Nephron progenitor cell (in vitro differentiated cells): ENCODE measurements at regions not wholly inside any gene's neighbourhood (a gene's known extent, or its start where the extent isn't known, plus 50 kb on each side); places are given as distances from the start of the nearest gene placed in this dataset.

Source experiments
- DNase-seq: peaks from one replicate; pipeline ENCODE4 v3.0.0; 2021
- H3K27ac Mint-ChIP-seq: 2 replicates; pipeline ENCODE4 v1.8.0; 2021; ENCODE audit warnings: mild to moderate bottlenecking, moderate library complexity, mixed read lengths
- H3K27me3 Mint-ChIP-seq: 2 replicates; pipeline ENCODE4 v1.8.0; 2021; ENCODE audit warnings: mild to moderate bottlenecking, low read depth, mixed read lengths; ENCODE audit not compliant: poor library complexity
- H3K36me3 Mint-ChIP-seq: 2 replicates; pipeline ENCODE4 v1.8.0; 2021; ENCODE audit warnings: low read depth, mixed read lengths
- H3K4me1 Mint-ChIP-seq: 2 replicates; pipeline ENCODE4 v1.8.0; 2021; ENCODE audit warnings: mixed read lengths
- H3K4me3 Mint-ChIP-seq: 2 replicates; pipeline ENCODE4 v1.8.0; 2021; ENCODE audit warnings: mild to moderate bottlenecking, moderate library complexity, mixed read lengths
- H3K9me3 Mint-ChIP-seq: 2 replicates; pipeline ENCODE4 v1.8.0; 2021; ENCODE audit warnings: mild to moderate bottlenecking, moderate library complexity, mixed read lengths
- TF ChIP-seq, protein P1 (sequence below): fragments of 200-600 bp; sonication (generic); IDR thresholded peaks from 2 replicates; pipeline ENCODE4 v1.5.0; 2021; ENCODE audit warnings: antibody characterized with exemption

DNA sequence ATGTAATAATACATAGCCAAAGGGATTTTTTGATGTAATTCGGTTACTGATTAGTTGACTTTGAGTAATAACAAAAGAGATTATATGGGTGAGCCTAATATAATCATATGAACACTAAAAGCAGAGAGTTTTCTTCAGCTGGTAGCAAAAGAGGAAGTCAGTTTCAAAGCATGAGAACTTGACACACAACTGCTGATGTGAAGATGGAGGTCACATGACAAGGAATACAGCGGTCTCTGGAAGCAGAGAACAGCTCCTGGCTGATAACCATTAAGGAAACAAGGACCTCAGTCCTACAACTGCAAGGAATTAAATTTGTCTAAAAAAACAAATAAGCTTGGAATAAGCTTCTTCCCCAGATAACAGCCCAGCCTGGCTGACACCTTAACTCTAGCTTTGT lies 119.1 kb upstream of the PRNP start:
- peaks cover 9% of the 10 kb centered on the region for H3K27me3 Mint-ChIP-seq
- DNase-seq, result no peak
- H3K36me3 Mint-ChIP-seq, result no peaks in the 10 kb centered on the region
- peaks cover 3% of the 10 kb centered on the region for H3K9me3 Mint-ChIP-seq
- no peaks in the 10 kb centered on the region for H3K4me1 Mint-ChIP-seq
- H3K4me3 Mint-ChIP-seq, result no peak overlapping the region
- no peak overlapping the region for H3K27ac Mint-ChIP-seq
- TF ChIP-seq, protein P1, sequence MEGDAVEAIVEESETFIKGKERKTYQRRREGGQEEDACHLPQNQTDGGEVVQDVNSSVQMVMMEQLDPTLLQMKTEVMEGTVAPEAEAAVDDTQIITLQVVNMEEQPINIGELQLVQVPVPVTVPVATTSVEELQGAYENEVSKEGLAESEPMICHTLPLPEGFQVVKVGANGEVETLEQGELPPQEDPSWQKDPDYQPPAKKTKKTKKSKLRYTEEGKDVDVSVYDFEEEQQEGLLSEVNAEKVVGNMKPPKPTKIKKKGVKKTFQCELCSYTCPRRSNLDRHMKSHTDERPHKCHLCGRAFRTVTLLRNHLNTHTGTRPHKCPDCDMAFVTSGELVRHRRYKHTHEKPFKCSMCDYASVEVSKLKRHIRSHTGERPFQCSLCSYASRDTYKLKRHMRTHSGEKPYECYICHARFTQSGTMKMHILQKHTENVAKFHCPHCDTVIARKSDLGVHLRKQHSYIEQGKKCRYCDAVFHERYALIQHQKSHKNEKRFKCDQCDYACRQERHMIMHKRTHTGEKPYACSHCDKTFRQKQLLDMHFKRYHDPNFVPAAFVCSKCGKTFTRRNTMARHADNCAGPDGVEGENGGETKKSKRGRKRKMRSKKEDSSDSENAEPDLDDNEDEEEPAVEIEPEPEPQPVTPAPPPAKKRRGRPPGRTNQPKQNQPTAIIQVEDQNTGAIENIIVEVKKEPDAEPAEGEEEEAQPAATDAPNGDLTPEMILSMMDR, result no peak

DNA sequence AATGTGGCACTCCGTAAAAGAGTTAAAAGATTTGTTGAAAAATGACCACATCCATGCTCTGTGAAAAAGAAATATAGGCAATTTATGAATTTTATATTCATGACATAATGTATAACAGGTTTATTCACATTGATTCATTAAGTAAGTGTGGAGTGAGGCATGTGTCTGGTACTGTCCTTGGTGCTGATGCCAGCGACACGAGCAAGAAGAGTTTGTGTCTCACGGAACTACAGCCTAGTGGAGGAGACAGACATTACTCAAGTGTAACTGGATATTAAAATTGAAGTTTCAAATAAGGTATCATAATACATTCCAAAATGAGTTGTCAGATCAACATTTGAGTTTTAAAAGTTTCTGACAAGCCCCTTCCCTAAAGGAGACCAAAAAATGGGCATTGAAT lies 122.7 kb upstream of the PRNP start:
- peak; percentile 52 for DNase-seq
- Mint-ChIP-seq H3K36me3 (no peaks in the 10 kb centered on the region), H3K27me3 (peaks cover 10% of the 10 kb centered on the region), H3K27ac (no peak overlapping the region), H3K4me3 (no peak overlapping the region), H3K9me3 (peaks cover 3% of the 10 kb centered on the region), H3K4me1 (no peaks in the 10 kb centered on the region)
- TF ChIP-seq, protein P1, result peak; percentile 27

DNA sequence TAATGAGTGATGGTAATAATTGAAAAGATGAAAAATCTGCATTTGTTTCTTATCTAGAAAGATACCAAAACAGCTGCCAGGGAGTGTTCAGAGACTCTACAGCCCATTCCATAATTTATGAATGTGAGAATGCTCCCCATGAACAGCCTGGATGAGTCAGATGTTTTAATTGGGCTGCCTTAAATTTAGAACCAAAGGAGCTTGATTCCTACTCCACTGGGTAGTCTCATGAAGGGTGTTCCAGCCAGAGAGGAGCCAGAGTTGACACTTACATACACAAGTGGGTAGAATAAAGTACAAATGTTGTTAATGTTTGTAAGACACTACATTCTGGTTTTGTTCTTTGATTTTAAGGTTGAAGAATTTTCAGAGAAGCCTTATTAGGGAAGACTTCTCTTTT lies 123.2 kb upstream of the PRNP start:
- Mint-ChIP-seq H3K9me3 (peaks cover 3% of the 10 kb centered on the region), H3K4me3 (no peak overlapping the region), H3K27me3 (peaks cover 10% of the 10 kb centered on the region), H3K36me3 (no peaks in the 10 kb centered on the region), H3K4me1 (no peaks in the 10 kb centered on the region), H3K27ac (no peak overlapping the region)
- TF ChIP-seq, protein P1, result no peak
- no peak for DNase-seq

DNA sequence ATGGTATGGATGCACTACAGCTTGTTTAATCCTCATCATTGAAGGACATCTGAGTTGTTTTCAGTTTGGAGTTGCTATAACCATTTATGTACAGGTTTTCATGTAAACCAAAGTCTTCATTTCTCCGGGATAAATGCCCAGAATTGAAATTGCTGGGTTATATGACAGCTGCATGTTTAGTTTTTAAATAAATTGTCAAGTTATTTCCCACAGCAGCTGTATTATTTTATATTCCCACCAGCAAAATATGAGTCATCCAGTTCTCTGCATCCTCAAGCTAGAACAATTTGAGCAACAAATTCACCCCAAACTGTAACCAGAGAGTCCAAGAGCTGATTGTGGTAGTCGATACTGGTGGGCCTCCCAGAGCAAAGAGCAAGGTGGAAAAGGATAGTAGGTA lies 125.6 kb upstream of the PRNP start:
- no peak for DNase-seq
- H3K4me3 Mint-ChIP-seq, result no peak overlapping the region
- TF ChIP-seq, protein P1, result no peak
- peaks cover 10% of the 10 kb centered on the region for H3K27me3 Mint-ChIP-seq
- no peaks in the 10 kb centered on the region for H3K4me1 Mint-ChIP-seq
- no peak overlapping the region for H3K27ac Mint-ChIP-seq
- H3K36me3 Mint-ChIP-seq, result no peaks in the 10 kb centered on the region
- H3K9me3 Mint-ChIP-seq, result peaks cover 3% of the 10 kb centered on the region

DNA sequence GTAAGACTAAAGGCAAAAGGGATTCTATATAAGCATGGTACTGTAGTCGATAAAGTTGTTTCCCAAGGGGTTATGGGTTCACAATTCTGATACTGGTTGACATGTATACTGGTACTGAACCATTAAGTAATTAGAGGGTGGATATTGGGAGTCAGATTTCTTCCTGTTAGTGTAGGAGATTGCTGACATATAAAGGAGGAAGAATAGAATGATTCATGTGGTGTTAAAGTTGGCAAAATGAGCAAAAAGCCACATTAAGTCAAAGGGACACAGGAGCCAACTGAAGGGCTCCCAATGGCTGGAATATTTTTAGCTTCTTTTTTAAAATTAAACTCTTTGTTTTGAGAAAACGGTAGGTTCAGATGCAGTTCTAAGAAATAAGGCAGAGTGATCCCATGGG lies 126.3 kb upstream of the PRNP start:
- Mint-ChIP-seq H3K9me3 (peaks cover 3% of the 10 kb centered on the region), H3K4me1 (no peaks in the 10 kb centered on the region), H3K36me3 (no peaks in the 10 kb centered on the region), H3K4me3 (no peak overlapping the region), H3K27me3 (peaks cover 10% of the 10 kb centered on the region), H3K27ac (no peak overlapping the region)
- DNase-seq, result no peak
- TF ChIP-seq, protein P1, result no peak

DNA sequence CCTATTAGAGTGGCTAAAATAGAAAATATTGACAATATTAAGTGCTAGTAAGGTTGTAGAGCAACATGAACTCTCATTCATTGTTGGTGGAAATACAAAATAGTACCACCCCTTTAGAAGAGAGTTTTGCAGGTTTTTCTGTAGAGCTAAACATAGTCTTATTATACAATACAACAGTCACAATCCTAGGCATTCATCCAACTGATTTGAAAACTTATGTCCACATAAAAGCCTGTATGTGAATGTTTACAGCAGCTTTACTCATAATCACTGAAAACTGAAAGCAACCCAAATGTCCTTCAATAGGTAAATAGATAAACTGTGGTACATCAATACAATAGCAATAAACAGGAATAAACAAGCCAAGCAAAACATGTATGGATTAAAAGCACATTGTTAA lies 127.2 kb upstream of the PRNP start:
- Mint-ChIP-seq H3K36me3 (no peaks in the 10 kb centered on the region), H3K27ac (no peak overlapping the region), H3K4me3 (no peak overlapping the region), H3K4me1 (no peaks in the 10 kb centered on the region), H3K9me3 (peaks cover 3% of the 10 kb centered on the region), H3K27me3 (peaks cover 9% of the 10 kb centered on the region)
- TF ChIP-seq, protein P1, result no peak
- no peak for DNase-seq
